Gastrocnemius medialis (tissue), 4 donors: ENCODE measurements at regions not wholly inside any gene's neighbourhood (a gene's known extent, or its start where the extent isn't known, plus 50 kb on each side); places are given as distances from the start of the nearest gene placed in this dataset.

ENCODE experiments used
- CTCF ChIP-seq, 5 experiments: fragments of 450-650 bp in 3 of 5; fragments of 200-600 bp in 2 of 5; sonication (generic) in 2 of 5; IDR thresholded peaks in 4 of 5; conservative IDR thresholded peaks in 1 of 5; 1 replicate in 4 of 5; 2 replicates in 1 of 5; pipeline ENCODE4 v1.5.1; 2016 to 2019; ENCODE audit warnings: antibody characterized with exemption in 5 of 5, mild to moderate bottlenecking in 3 of 5, moderate library complexity in 3 of 5
- POLR2A ChIP-seq, 2 donors: fragments of 450-650 bp; IDR thresholded peaks; one replicate each; pipeline ENCODE4 v1.6.1; 2017; ENCODE audit warnings: antibody characterized with exemption in 2 of 2, mild to moderate bottlenecking in 2 of 2, moderate library complexity in 2 of 2

- TF ChIP-seq CTCF (IDR thresholded peaks at IDR 0.05 in 4 of 5, conservative IDR thresholded peaks at IDR 0.05 in 1 of 5) (no peak), POLR2A (IDR thresholded peaks at IDR 0.05) (no peak)
Observed at GRCh38 chr13:109941221-109941620, 154.8 kb upstream of the IRS2 start.
